ENCODE measurements at regions not wholly inside any gene's neighbourhood (a gene's known extent, or its start where the extent isn't known, plus 50 kb on each side); places are given as distances from the start of the nearest gene placed in this dataset.

GRCh38 chr18:44458777-44459176 is 221.9 kb upstream of the SETBP1 start:
- no peak overlapping the region for H3K27ac ChIP-seq
- H3K9me3 ChIP-seq (replicated peaks), result no peaks in the 10 kb centered on the region
- H3K27me3 ChIP-seq (replicated peaks), result no peaks in the 10 kb centered on the region
- peak in 1 of 2 experiments; percentile 27 for DNase-seq (ENCODE audit: low read depth in 1 of 2, low spot score in 2 of 2)
- H3K4me3 ChIP-seq, result no peak overlapping the region
- no peaks in the 10 kb centered on the region for H3K4me1 ChIP-seq (replicated peaks)
- no peaks in the 10 kb centered on the region for H3K36me3 ChIP-seq

GRCh38 chr18:44464398-44465180 is 216.1 kb upstream of the SETBP1 start:
- Histone ChIP-seq H3K9me3 (replicated peaks) (no peaks in the 10 kb centered on the region), H3K27ac (peak overlapping the region; percentile 9; the same call in 1 of the 2 replicates), H3K4me1 (replicated peaks) (peaks cover 16% of the 10 kb centered on the region), H3K36me3 (no peaks in the 10 kb centered on the region), H3K27me3 (replicated peaks) (no peaks in the 10 kb centered on the region), H3K4me3 (no peak overlapping the region)
- peak in 1 of 2 experiments; percentile 36 for DNase-seq (ENCODE audit: low read depth in 1 of 2, low spot score in 2 of 2)

GRCh38 chr18:44465381-44465841 is 215.3 kb upstream of the SETBP1 start:
- no peaks in the 10 kb centered on the region for H3K36me3 ChIP-seq
- H3K9me3 ChIP-seq (replicated peaks), result no peaks in the 10 kb centered on the region
- H3K27me3 ChIP-seq (replicated peaks), result no peaks in the 10 kb centered on the region
- H3K4me1 ChIP-seq (replicated peaks), result peaks cover 16% of the 10 kb centered on the region
- DNase-seq (ENCODE audit: low read depth in 1 of 2, low spot score in 2 of 2), result no peak
- 0 out of 2 replicates have a peak overlapping the region, but pooled peaks have one; percentile 9 for H3K27ac ChIP-seq
- H3K4me3 ChIP-seq, result no peak overlapping the region

DNA sequence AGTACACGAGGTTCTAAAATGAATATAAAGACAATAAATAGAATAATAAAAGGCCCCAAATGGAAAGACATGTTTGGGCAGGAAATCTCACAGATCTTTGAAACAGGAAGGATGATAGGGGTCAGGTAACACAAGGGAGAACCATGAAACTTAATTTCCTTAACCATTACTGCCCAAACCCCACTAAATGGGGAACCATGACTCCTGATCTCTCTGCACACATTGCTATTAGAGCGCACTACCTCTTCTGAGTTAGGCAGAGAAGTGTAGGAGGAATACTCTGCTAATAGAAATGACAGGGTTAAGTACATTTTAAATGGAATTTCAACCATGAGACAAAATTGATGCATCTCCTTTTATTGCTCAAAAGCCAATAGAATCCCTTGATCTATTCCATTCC is 213.7 kb upstream of the SETBP1 start:
- peaks cover 16% of the 10 kb centered on the region for H3K4me1 ChIP-seq (replicated peaks)
- DNase-seq (ENCODE audit: low read depth in 1 of 2, low spot score in 2 of 2), result no peak
- H3K27me3 ChIP-seq (replicated peaks), result no peaks in the 10 kb centered on the region
- no peaks in the 10 kb centered on the region for H3K36me3 ChIP-seq
- H3K9me3 ChIP-seq (replicated peaks), result no peaks in the 10 kb centered on the region
- H3K27ac ChIP-seq, result no peak overlapping the region
- no peak overlapping the region for H3K4me3 ChIP-seq

GRCh38 chr18:44467718-44468117 is 213.0 kb upstream of the SETBP1 start:
- no peaks in the 10 kb centered on the region for H3K9me3 ChIP-seq (replicated peaks)
- DNase-seq (ENCODE audit: low read depth in 1 of 2, low spot score in 2 of 2), result no peak
- peaks cover 16% of the 10 kb centered on the region for H3K4me1 ChIP-seq (replicated peaks)
- H3K27me3 ChIP-seq (replicated peaks), result no peaks in the 10 kb centered on the region
- no peaks in the 10 kb centered on the region for H3K36me3 ChIP-seq
- no peak overlapping the region for H3K4me3 ChIP-seq
- no peak overlapping the region for H3K27ac ChIP-seq

- no peak for DNase-seq (ENCODE audit: low read depth in 1 of 2, low spot score in 2 of 2)
- H3K9me3 ChIP-seq (replicated peaks), result no peaks in the 10 kb centered on the region
Observed at GRCh38 chr18:44473394-44474066, 207.2 kb upstream of the SETBP1 start.

GRCh38 chr18:44474067-44474411 is 206.6 kb upstream of the SETBP1 start:
- Histone ChIP-seq H3K36me3 (no peaks in the 10 kb centered on the region), H3K4me1 (replicated peaks) (no peaks in the 10 kb centered on the region), H3K27ac (no peak overlapping the region), H3K27me3 (replicated peaks) (no peaks in the 10 kb centered on the region), H3K9me3 (replicated peaks) (0 out of 2 replicates have a peak, but pooled peaks cover 3% of the 10 kb centered on the region), H3K4me3 (no peak overlapping the region)
- DNase-seq (ENCODE audit: low read depth in 1 of 2, low spot score in 2 of 2), result no peak

More at GRCh38 chr18:44473394-44474066, 207.2 kb upstream of the SETBP1 start:
- Histone ChIP-seq H3K36me3 (no peaks in the 10 kb centered on the region), H3K27me3 (replicated peaks) (no peaks in the 10 kb centered on the region), H3K27ac (no peak overlapping the region), H3K4me3 (no peak overlapping the region), H3K4me1 (replicated peaks) (no peaks in the 10 kb centered on the region)

GRCh38 chr18:44474591-44474990 is 206.1 kb upstream of the SETBP1 start:
- Histone ChIP-seq H3K4me1 (replicated peaks) (no peaks in the 10 kb centered on the region), H3K9me3 (replicated peaks) (0 out of 2 replicates have a peak, but pooled peaks cover 7% of the 10 kb centered on the region), H3K4me3 (no peak overlapping the region), H3K27ac (no peak overlapping the region), H3K27me3 (replicated peaks) (no peaks in the 10 kb centered on the region), H3K36me3 (no peaks in the 10 kb centered on the region)
- no peak for DNase-seq (ENCODE audit: low read depth in 1 of 2, low spot score in 2 of 2)

- Histone ChIP-seq H3K4me3 (no peak overlapping the region), H3K9me3 (replicated peaks) (0 out of 2 replicates have a peak, but pooled peaks cover 7% of the 10 kb centered on the region), H3K27me3 (replicated peaks) (no peaks in the 10 kb centered on the region), H3K36me3 (no peaks in the 10 kb centered on the region), H3K27ac (no peak overlapping the region), H3K4me1 (replicated peaks) (no peaks in the 10 kb centered on the region)
- no peak for DNase-seq (ENCODE audit: low read depth in 1 of 2, low spot score in 2 of 2)
Observed at GRCh38 chr18:44482761-44483160, 197.9 kb upstream of the SETBP1 start.

GRCh38 chr18:44495151-44495550 is 185.5 kb upstream of the SETBP1 start:
- Histone ChIP-seq H3K4me3 (no peak overlapping the region), H3K27me3 (replicated peaks) (no peaks in the 10 kb centered on the region), H3K9me3 (replicated peaks) (no peaks in the 10 kb centered on the region), H3K27ac (no peak overlapping the region), H3K36me3 (no peaks in the 10 kb centered on the region), H3K4me1 (replicated peaks) (no peaks in the 10 kb centered on the region)
- DNase-seq (ENCODE audit: low read depth in 1 of 2, low spot score in 2 of 2), result no peak

DNA sequence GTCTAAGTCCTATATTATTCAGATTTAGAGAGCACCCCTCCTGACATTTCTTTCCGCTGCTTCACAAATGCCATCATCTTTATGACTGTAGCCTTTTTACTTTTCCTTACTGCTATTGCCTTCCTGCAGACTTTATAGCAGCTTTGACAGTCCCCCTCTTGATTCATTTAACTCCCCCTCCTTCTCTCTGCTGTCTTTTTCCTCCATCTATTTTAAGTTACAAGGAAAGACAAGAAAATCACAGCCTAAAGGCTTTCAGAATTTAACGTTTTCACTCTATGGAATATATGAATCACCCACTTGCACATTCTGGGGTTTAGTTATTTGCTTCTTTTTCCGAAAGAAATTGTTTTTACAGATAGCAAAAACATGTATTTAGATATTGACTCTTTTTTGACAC is 183.4 kb upstream of the SETBP1 start:
- Histone ChIP-seq H3K27me3 (replicated peaks) (no peaks in the 10 kb centered on the region), H3K9me3 (replicated peaks) (no peaks in the 10 kb centered on the region), H3K27ac (no peak overlapping the region), H3K4me3 (no peak overlapping the region), H3K36me3 (no peaks in the 10 kb centered on the region), H3K4me1 (replicated peaks) (no peaks in the 10 kb centered on the region)
- no peak for DNase-seq (ENCODE audit: low read depth in 1 of 2, low spot score in 2 of 2)

- Histone ChIP-seq H3K27ac (no peak overlapping the region), H3K27me3 (replicated peaks) (no peaks in the 10 kb centered on the region), H3K4me1 (replicated peaks) (no peaks in the 10 kb centered on the region), H3K36me3 (no peaks in the 10 kb centered on the region), H3K4me3 (no peak overlapping the region), H3K9me3 (replicated peaks) (no peaks in the 10 kb centered on the region)
- no peak for DNase-seq (ENCODE audit: low read depth in 1 of 2, low spot score in 2 of 2)
Observed at GRCh38 chr18:44497757-44498490, 182.8 kb upstream of the SETBP1 start.

DNA sequence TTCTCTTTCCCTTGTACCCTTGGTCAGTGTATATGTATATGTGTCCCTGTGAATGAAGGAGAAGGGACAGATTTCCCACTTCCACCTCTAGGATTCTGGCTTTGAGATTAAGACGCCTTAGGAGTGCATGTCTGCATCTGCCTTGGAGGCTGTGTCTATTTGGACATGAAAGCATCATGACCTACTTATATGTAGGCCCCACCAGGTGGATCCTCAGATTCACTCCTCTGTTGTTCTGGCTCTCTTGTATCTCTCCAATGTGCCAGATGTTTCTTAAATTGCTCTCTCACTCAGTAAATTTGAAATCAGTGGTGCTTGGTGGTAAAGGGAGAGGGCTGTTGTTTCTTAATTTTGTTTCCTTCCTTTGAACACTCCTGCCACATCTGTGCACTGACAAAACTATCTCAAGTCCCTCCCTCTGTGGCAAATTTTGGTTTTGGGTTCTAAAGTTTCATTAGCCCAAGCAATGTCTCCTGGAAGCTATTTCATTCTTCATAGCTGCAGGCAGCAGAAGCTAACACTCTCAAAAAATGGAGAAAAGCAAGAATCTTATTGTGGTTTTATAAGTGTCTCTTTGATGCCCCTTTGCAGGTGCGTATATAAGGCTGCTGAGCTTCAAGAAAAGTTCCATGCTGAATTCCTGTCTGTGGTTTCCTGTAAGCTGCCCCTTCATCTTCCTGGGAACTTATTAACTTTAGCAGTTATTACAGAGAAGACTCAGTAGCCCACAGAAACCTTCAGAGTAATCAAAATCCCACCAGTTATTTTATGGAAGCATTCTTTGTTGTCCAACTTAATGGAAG is 179.7 kb upstream of the SETBP1 start:
- no peak overlapping the region for H3K4me3 ChIP-seq
- no peaks in the 10 kb centered on the region for H3K36me3 ChIP-seq
- H3K27ac ChIP-seq, result no peak overlapping the region
- H3K27me3 ChIP-seq (replicated peaks), result no peaks in the 10 kb centered on the region
- H3K4me1 ChIP-seq (replicated peaks), result no peaks in the 10 kb centered on the region
- no peak for DNase-seq (ENCODE audit: low read depth in 1 of 2, low spot score in 2 of 2)
- H3K9me3 ChIP-seq (replicated peaks), result no peaks in the 10 kb centered on the region
